ENCODE measurements at regions not wholly inside any gene's neighbourhood (a gene's known extent, or its start where the extent isn't known, plus 50 kb on each side); places are given as distances from the start of the nearest gene placed in this dataset.

DNA sequence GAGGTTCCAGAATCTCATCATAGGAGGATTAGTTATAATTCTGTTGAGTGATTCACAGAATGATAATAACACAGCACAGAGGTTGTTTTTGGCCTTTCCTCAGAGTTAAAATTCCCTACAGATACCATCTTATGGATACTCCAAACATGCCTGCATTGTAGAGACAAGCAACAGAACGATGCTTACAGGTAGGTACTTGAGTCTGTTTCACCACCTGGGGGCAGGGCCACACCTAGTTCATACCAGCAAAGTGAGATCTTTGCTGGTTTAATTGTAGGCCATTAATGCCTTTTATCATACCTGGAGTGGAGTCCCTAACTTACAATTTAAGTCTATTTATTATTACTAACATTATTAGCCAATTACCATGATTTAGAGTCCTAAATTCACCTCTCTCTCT lies 416.5 kb upstream of the TLE4 start:
- Histone ChIP-seq H2AFZ (ENCODE audit: low read depth, low read length) (no peak overlapping the region), H3K9ac (replicated peaks; ENCODE audit: extremely low read depth, insufficient read depth, low read length) (no peak overlapping the region), H3K27ac (ENCODE audit: insufficient read depth, low read depth, low read length) (no peak overlapping the region), H3K4me2 (ENCODE audit: insufficient read depth, low read length) (no peak overlapping the region), H3K9me3 (replicated peaks; ENCODE audit: control insufficient read depth, insufficient read depth, low read length) (no peaks in the 10 kb centered on the region), H3K9me1 (replicated peaks; ENCODE audit: control insufficient read depth, extremely low read depth, insufficient read depth, low read length) (no peaks in the 10 kb centered on the region), H3K27me3 (ENCODE audit: control insufficient read depth in 2 of 2, insufficient read depth in 2 of 2, low read length in 2 of 2) (no peaks in the 10 kb centered on the region), H3K4me3 (replicated peaks in 1 of 3; ENCODE audit: insufficient read depth in 1 of 3, low read depth in 1 of 3, low read length in 3 of 3) (no peak overlapping the region), H4K20me1 (replicated peaks; ENCODE audit: control insufficient read depth, extremely low read depth, insufficient read depth, low read length) (no peaks in the 10 kb centered on the region), H3K36me3 (ENCODE audit: control insufficient read depth in 2 of 2, extremely low read depth in 1 of 2, insufficient read depth in 2 of 2, low read length in 2 of 2) (no peaks in the 10 kb centered on the region), H3K79me2 (ENCODE audit: control insufficient read depth, insufficient read depth, low read length) (no peaks in the 10 kb centered on the region), H3K4me1 (ENCODE audit: control insufficient read depth, extremely low read depth, insufficient read depth, low read length) (no peaks in the 10 kb centered on the region)
- CTCF ChIA-PET = no interaction called here
- POLR2A ChIA-PET = no interaction called here
- no peak for TF ChIP-seq GATA2 (IDR thresholded peaks at IDR 0.05; ENCODE audit: insufficient read depth, insufficient read length, low read depth, low read length)
- TF ChIP-seq POLR2AphosphoS5 (IDR thresholded peaks at IDR 0.05; ENCODE audit: insufficient read depth, low read depth, low read length) = no peak
- TF ChIP-seq MYC (IDR thresholded peaks at IDR 0.05; ENCODE audit: low read depth, low read length) = no peak
- TF ChIP-seq, protein P1, sequence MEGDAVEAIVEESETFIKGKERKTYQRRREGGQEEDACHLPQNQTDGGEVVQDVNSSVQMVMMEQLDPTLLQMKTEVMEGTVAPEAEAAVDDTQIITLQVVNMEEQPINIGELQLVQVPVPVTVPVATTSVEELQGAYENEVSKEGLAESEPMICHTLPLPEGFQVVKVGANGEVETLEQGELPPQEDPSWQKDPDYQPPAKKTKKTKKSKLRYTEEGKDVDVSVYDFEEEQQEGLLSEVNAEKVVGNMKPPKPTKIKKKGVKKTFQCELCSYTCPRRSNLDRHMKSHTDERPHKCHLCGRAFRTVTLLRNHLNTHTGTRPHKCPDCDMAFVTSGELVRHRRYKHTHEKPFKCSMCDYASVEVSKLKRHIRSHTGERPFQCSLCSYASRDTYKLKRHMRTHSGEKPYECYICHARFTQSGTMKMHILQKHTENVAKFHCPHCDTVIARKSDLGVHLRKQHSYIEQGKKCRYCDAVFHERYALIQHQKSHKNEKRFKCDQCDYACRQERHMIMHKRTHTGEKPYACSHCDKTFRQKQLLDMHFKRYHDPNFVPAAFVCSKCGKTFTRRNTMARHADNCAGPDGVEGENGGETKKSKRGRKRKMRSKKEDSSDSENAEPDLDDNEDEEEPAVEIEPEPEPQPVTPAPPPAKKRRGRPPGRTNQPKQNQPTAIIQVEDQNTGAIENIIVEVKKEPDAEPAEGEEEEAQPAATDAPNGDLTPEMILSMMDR (IDR thresholded peaks at IDR 0.05; ENCODE audit: extremely low read depth in 1 of 2, insufficient read depth in 1 of 2, low read depth in 1 of 2, low read length in 2 of 2) = no peak
- TF ChIP-seq JUN (IDR thresholded peaks at IDR 0.05; ENCODE audit: borderline replicate concordance, insufficient read depth, insufficient read length, low read depth) = no peak
- TF ChIP-seq, protein P2, sequence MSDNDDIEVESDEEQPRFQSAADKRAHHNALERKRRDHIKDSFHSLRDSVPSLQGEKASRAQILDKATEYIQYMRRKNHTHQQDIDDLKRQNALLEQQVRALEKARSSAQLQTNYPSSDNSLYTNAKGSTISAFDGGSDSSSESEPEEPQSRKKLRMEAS (IDR thresholded peaks at IDR 0.05; ENCODE audit: insufficient read depth, insufficient read length) = no peak
- TF ChIP-seq EZH2 (IDR thresholded peaks at IDR 0.05; ENCODE audit: borderline replicate concordance, low read depth, low read length, severe bottlenecking) = no peak
- TF ChIP-seq FOS (IDR thresholded peaks at IDR 0.05; ENCODE audit: borderline replicate concordance, insufficient read depth, low read length) = no peak
- TF ChIP-seq POLR2A (IDR thresholded peaks at IDR 0.05; ENCODE audit: low read depth, low read length) = no peak
- DNase-seq (ENCODE audit: low read depth, low spot score) (no peak), FAIRE-seq (no peak)
- intact Hi-C loops (cut with micrococcal nuclease) (no loop called here), dilution Hi-C loops (cut with MboI; ENCODE audit: extremely low pct_ligation_motif_present, low sequenced_read_pairs) (no loop called here)
- no TSS peak for BruUV-seq (replicated peaks)
